A673 (cell line): ENCODE measurements at regions not wholly inside any gene's neighbourhood (a gene's known extent, or its start where the extent isn't known, plus 50 kb on each side); places are given as distances from the start of the nearest gene placed in this dataset.

Experiments used
- BruUV-seq: library from RNA; stranded (reverse); fragments of 400-500 nt; replicated peaks from 2 replicates; lab custom pipeline; 2021; lab: Mats Ljungman, UMichigan
- CTCF ChIA-PET: fragments of 300-600 bp; sonication (Branson Sonifier 250); formaldehyde crosslinking; loops from one replicate; lab custom pipeline; 2022; ENCODE audit warnings: antibody characterized with exemption; lab: Charles Lee
- POLR2A ChIA-PET: fragments of 300-600 bp; sonication (Branson Sonifier 250); formaldehyde crosslinking; loops from one replicate; lab custom pipeline; 2022; ENCODE audit warnings: antibody characterized with exemption; ENCODE audit not compliant: low non-redundant PET; lab: Charles Lee
- DNase-seq: peaks from one replicate; pipeline ENCODE4 v3.0.0-alpha.2; 2015; ENCODE audit warnings: low spot score
- H3K27ac ChIP-seq: fragments of 200-600 bp; sonication (generic); 2 replicates; pipeline ENCODE4 v1.5.1; 2016; ENCODE audit warnings: mixed run types, low read depth, mild to moderate bottlenecking, mixed read lengths, antibody characterized with exemption, low read length; ENCODE audit not compliant: poor library complexity, severe bottlenecking
- H3K27me3 ChIP-seq: fragments of 200-600 bp; sonication (generic); replicated peaks from 2 replicates; pipeline ENCODE4 v1.6.1; 2017; ENCODE audit warnings: mixed run types, low read depth, mild to moderate bottlenecking, mixed read lengths, antibody characterized with exemption, low read length; ENCODE audit not compliant: insufficient read depth, poor library complexity
- H3K36me3 ChIP-seq: fragments of 200-600 bp; sonication (generic); 2 replicates; pipeline ENCODE4 v1.6.1; 2016; ENCODE audit warnings: mixed run types, mild to moderate bottlenecking, mixed read lengths, antibody characterized with exemption, low read length; ENCODE audit not compliant: insufficient read depth, poor library complexity, severe bottlenecking
- H3K4me1 ChIP-seq: fragments of 200-600 bp; sonication (generic); 2 replicates; pipeline ENCODE4 v1.6.1; 2017; ENCODE audit warnings: mixed run types, mild to moderate bottlenecking, mixed read lengths, antibody characterized with exemption, low read length; ENCODE audit not compliant: insufficient read depth, poor library complexity, severe bottlenecking
- H3K4me3 ChIP-seq: fragments of 200-600 bp; sonication (generic); 2 replicates; pipeline ENCODE4 v1.5.1; 2016; ENCODE audit warnings: low read depth, mixed run types, mild to moderate bottlenecking, mixed read lengths, low read length; ENCODE audit not compliant: poor library complexity, severe bottlenecking
- H3K9me3 ChIP-seq: fragments of 200-600 bp; sonication (generic); 2 replicates; pipeline ENCODE4 v1.6.1; 2016; ENCODE audit warnings: mixed run types, low read depth, mild to moderate bottlenecking, mixed read lengths, antibody characterized with exemption, low read length; ENCODE audit not compliant: poor library complexity, severe bottlenecking
- CTCF ChIP-seq: fragments of 300-800, 200-600 bp; sonication (generic); conservative IDR thresholded peaks from 2 replicates; pipeline ENCODE4 v1.5.1; 2017; ENCODE audit warnings: low read depth, mild to moderate bottlenecking, antibody characterized with exemption, low read length, moderate library complexity, mixed read lengths
- EZH2 ChIP-seq: fragments of 200-600 bp; sonication (generic); IDR thresholded peaks from 2 replicates; pipeline ENCODE4 v1.6.1; 2017; ENCODE audit warnings: borderline replicate concordance, low read depth, mild to moderate bottlenecking, mixed read lengths, antibody characterized with exemption, low read length; ENCODE audit not compliant: poor library complexity, severe bottlenecking
- intact Hi-C: fragments of 100-400 bp; cut with micrococcal nuclease; formaldehyde crosslinking; loops from one replicate; pipeline ENCODE4 v1.10.0; 2022; ENCODE audit not compliant: unreplicated experiment

GRCh38 chr16:85971902-85972638 is 73.1 kb downstream of the IRF8 start:
- ChIA-PET POLR2A (no interaction called here), CTCF (no interaction called here)
- TF ChIP-seq EZH2: no peak
- TF ChIP-seq CTCF: no peak
- DNase-seq: no peak
- H3K27ac ChIP-seq: no peak overlapping the region
- no peak overlapping the region for H3K4me3 ChIP-seq
- H3K27me3 ChIP-seq: peaks cover 24% of the 10 kb centered on the region
- H3K36me3 ChIP-seq: no peaks in the 10 kb centered on the region
- H3K4me1 ChIP-seq: no peaks in the 10 kb centered on the region
- intact Hi-C loops: no loop called here
- H3K9me3 ChIP-seq: no peaks in the 10 kb centered on the region
- no TSS peak for BruUV-seq

- Histone ChIP-seq H3K4me3 (no peak overlapping the region), H3K36me3 (no peaks in the 10 kb centered on the region), H3K9me3 (no peaks in the 10 kb centered on the region), H3K27me3 (peaks cover 2% of the 10 kb centered on the region), H3K27ac (no peak overlapping the region), H3K4me1 (peaks cover 16% of the 10 kb centered on the region)
- BruUV-seq: no TSS peak
- ChIA-PET POLR2A (no interaction called here), CTCF (no interaction called here)
- DNase-seq: no peak
- TF ChIP-seq CTCF (no peak), EZH2 (no peak)
- intact Hi-C loops: no loop called here
Measured at GRCh38 chr16:85974428-85975375, 75.7 kb downstream of the IRF8 start.

GRCh38 chr16:85975451-85975981 is 76.6 kb downstream of the IRF8 start:
- Histone ChIP-seq H3K27ac (no peak overlapping the region), H3K9me3 (no peaks in the 10 kb centered on the region), H3K4me3 (no peak overlapping the region), H3K27me3 (no peaks in the 10 kb centered on the region), H3K36me3 (no peaks in the 10 kb centered on the region), H3K4me1 (peaks cover 16% of the 10 kb centered on the region)
- intact Hi-C loops: no loop called here
- no TSS peak for BruUV-seq
- TF ChIP-seq CTCF: no peak
- no peak for TF ChIP-seq EZH2
- ChIA-PET POLR2A (no interaction called here), CTCF (no interaction called here)
- DNase-seq: no peak
